Spleen (tissue), 11 donors: ENCODE measurements at regions not wholly inside any gene's neighbourhood (a gene's known extent, or its start where the extent isn't known, plus 50 kb on each side); places are given as distances from the start of the nearest gene placed in this dataset.
"Not testable (repeated sequence)": the region's sequence is repeated elsewhere in the genome, so short reads cannot be mapped to it uniquely, and the experiment has no call there.

Source experiments
- DNase-seq: peaks from one replicate; pipeline ENCODE4 v3.0.0-alpha.2; 2020
- H3K27ac ChIP-seq, 8 donors: fragments of 200-600 bp; sonication (generic) in 7 of 8; 1 replicate in 4 of 8; 2 replicates in 4 of 8; pipeline versions ENCODE4 v1.5.0 to v1.8.0; 2016 to 2021; ENCODE audit warnings: inconsistent platforms in 4 of 8, mild to moderate bottlenecking in 4 of 8, moderate library complexity in 1 of 8
- H3K27me3 ChIP-seq, 7 donors: fragments of 200-600 bp; sonication (generic) in 6 of 7; replicated peaks in 1 of 7; 1 replicate in 4 of 7; 2 replicates in 3 of 7; pipeline versions ENCODE4 v1.5.0 to v1.8.0; 2016 to 2021; ENCODE audit warnings: inconsistent platforms in 3 of 7, mild to moderate bottlenecking in 1 of 7
- H3K36me3 ChIP-seq, 6 donors: fragments of 200-600 bp; sonication (generic) in 5 of 6; 1 replicate in 4 of 6; 2 replicates in 2 of 6; pipeline versions ENCODE4 v1.5.0 to v1.8.0; 2016 to 2021; ENCODE audit warnings: inconsistent platforms in 2 of 6
- H3K4me1 ChIP-seq, 6 donors: fragments of 200-600 bp; sonication (generic) in 5 of 6; 1 replicate in 3 of 6; 2 replicates in 3 of 6; pipeline versions ENCODE4 v1.5.0 to v1.8.0; 2016 to 2021; ENCODE audit warnings: inconsistent platforms in 3 of 6
- H3K4me3 ChIP-seq, 8 donors: fragments of 200-600 bp; sonication (generic) in 7 of 8; 1 replicate in 4 of 8; 2 replicates in 4 of 8; pipeline versions ENCODE4 v1.5.0 to v1.8.0; 2016 to 2021; ENCODE audit warnings: inconsistent platforms in 4 of 8, mild to moderate bottlenecking in 4 of 8, moderate library complexity in 2 of 8
- H3K9me3 ChIP-seq, 8 donors: fragments of 200-600 bp; sonication (generic) in 7 of 8; 1 replicate in 4 of 8; 2 replicates in 4 of 8; pipeline versions ENCODE4 v1.5.0 to v1.8.0; 2016 to 2021; ENCODE audit warnings: inconsistent platforms in 4 of 8
- CTCF ChIP-seq, 11 experiments: fragments of 200-600 bp in 7 of 11; fragments of 450-650 bp in 4 of 11; sonication (generic) in 4 of 11; IDR thresholded peaks in 8 of 11; conservative IDR thresholded peaks in 3 of 11; 1 replicate in 7 of 11; 2 replicates in 4 of 11; pipeline versions ENCODE4 v1.4.0 to v1.8.0; 2016 to 2021; ENCODE audit warnings: antibody characterized with exemption in 11 of 11, inconsistent platforms in 4 of 11, mild to moderate bottlenecking in 1 of 11
- POLR2A ChIP-seq, 3 donors: fragments of 450-650 bp; IDR thresholded peaks; one replicate each; pipeline ENCODE4 v1.5.1; 2017; ENCODE audit warnings: antibody characterized with exemption in 3 of 3, mild to moderate bottlenecking in 1 of 3
- POLR2AphosphoS5 ChIP-seq, 3 donors: sonication (generic); formaldehyde crosslinking; IDR thresholded peaks; one replicate each; pipeline ENCODE4 v1.5.1; 2017; ENCODE audit warnings: antibody characterized with exemption in 3 of 3
- WGBS, 5 donors: extraction: QIAGEN DNeasy Blood & Tissue Kit in 3 of 5; methylation state at CpG; one replicate each; pipeline versions ENCODE4 v1.1.5 to v1.1.7; 2013 to 2018; 5-methylcytosine and 5-hydroxymethylcytosine counted together
- intact Hi-C: fragments of 100-400 bp; cut with DNase I; formaldehyde crosslinking; loops from one replicate; pipeline ENCODE4 v1.15.0; 2023; ENCODE audit warnings: low total_unique reads
- donor health status: healthy with polysubstance abuse.
- donor health status: DM: no; HTN: no; CAD: no; lungs with moderate emphysema.
- donor health status: DM: no; HTN: no; CAD: no.
- donor health status: Bipolar disorder and iron deficiency.
- donor health status: healthy.
- donor health status: DM: no; HTN: no; CAD: no.
- donor health status: DM: yes; HTN: yes; CAD: no.

DNA sequence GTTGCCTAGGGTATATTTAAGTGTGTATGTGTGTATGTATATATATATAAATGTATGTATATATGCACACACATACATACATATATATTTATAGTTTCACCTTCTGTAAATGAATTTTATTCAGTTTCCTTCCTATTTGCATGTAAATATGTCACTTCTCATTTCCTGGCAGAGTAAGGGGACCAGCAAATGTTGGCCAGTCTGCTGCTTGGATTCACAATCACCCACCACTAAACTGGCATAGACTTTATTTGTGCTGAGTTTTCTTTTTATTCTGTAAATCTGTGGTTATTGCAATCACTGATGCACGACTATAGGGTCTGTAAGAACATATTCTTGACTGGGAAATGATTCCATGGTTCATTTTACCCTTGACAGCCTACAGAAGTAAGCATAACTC is 640.4 kb upstream of the FAM98A start:
- H3K9me3 ChIP-seq, result peaks cover 0 to 33% (median 10%) of the 10 kb centered on the region in 8 donors
- intact Hi-C loops, result no loop called here

DNA sequence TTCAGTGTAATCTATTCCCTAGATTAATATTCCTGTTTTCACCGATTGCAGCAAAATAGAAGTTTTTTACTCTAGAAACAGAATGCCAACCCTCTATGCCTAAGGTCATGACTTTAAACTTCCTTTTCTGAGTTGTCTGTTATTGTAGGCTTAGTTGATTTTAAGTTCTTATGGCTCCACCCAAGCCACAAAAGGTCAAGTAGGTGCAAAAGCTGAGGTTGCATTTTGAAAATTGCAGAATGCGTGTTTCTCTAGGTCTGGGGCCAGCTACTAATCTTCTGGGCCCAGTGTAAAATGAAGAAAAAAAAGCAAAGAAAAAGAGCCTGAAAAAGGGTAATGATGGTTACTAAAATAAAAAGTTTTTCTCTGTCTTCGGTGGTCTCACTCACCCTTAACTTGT is 635.7 kb upstream of the FAM98A start:
- WGBS, 5 donors, result 54 to 74% (median 63%) methylated on average over 3 of the region's 3 CpGs
- Histone ChIP-seq H3K27me3 (no peaks in the 10 kb centered on the region), H3K4me3 (no peak overlapping the region), H3K4me1 (no peaks in the 10 kb centered on the region), H3K36me3 (no peaks in the 10 kb centered on the region), H3K27ac (no peak overlapping the region), H3K9me3 (peaks cover 0 to 33% (median 10%) of the 10 kb centered on the region in 8 donors)
- no peak for DNase-seq
- no peak for TF ChIP-seq POLR2A (IDR thresholded peaks at IDR 0.05)
- TF ChIP-seq POLR2AphosphoS5 (IDR thresholded peaks at IDR 0.05), result no peak
- intact Hi-C loops, result no loop called here

More for the DNA sequence above, 640.4 kb upstream of the FAM98A start:
- H3K36me3 ChIP-seq, result no peaks in the 10 kb centered on the region
- DNase-seq, result no peak
- no peaks in the 10 kb centered on the region for H3K27me3 ChIP-seq
- 41 to 64% (median 53%) methylated on average over 1 of the region's 1 CpG for WGBS, 5 donors
- no peak overlapping the region for H3K27ac ChIP-seq
- no peaks in the 10 kb centered on the region for H3K4me1 ChIP-seq
- no peak overlapping the region for H3K4me3 ChIP-seq
- TF ChIP-seq POLR2A (IDR thresholded peaks at IDR 0.05) (no peak), CTCF (IDR thresholded peaks at IDR 0.05 in 8 of 11, conservative IDR thresholded peaks at IDR 0.05 in 3 of 11) (no peak)

DNA sequence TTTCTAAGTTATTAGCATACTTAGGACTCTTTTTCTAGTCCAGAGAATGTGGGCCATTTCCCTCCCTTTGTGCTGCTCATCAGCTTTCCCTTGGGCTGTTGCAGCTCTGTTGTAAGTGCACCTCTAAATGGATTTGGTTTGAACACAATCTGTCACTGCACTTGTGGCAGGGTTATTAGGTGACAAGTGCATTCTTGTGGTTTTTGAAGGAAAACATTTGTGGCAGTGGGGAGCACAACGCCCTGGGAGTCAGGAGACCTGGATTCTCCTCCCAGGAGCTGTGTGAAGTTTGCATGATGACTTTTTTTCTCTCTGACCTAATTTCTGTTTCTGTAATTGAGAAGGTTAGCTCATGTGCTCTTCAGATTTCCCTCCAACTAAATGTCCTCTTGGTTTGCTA is 630.9 kb upstream of the FAM98A start:
- no peaks in the 10 kb centered on the region for H3K9me3 ChIP-seq
- no peaks in the 10 kb centered on the region for H3K27me3 ChIP-seq
- TF ChIP-seq CTCF (IDR thresholded peaks at IDR 0.05 in 8 of 11, conservative IDR thresholded peaks at IDR 0.05 in 3 of 11), result no peak
- TF ChIP-seq POLR2A (IDR thresholded peaks at IDR 0.05), result no peak
- TF ChIP-seq POLR2AphosphoS5 (IDR thresholded peaks at IDR 0.05), result no peak
- no peaks in the 10 kb centered on the region for H3K4me1 ChIP-seq
- 20 to 33% (median 27%) methylated on average over 1 of the region's 1 CpG for WGBS, 5 donors
- H3K36me3 ChIP-seq, result no peaks in the 10 kb centered on the region
- intact Hi-C loops, result no loop called here
- H3K4me3 ChIP-seq, result no peak overlapping the region
- no peak overlapping the region for H3K27ac ChIP-seq
- DNase-seq, result no peak

GRCh38 chr2:34215174-34215573 is 616.1 kb upstream of the FAM98A start:
- Histone ChIP-seq H3K36me3 (no peaks in the 10 kb centered on the region), H3K9me3 (peaks cover 0 to 25% (median 18%) of the 10 kb centered on the region in 8 donors), H3K4me1 (no peaks in the 10 kb centered on the region), H3K27ac (no peak overlapping the region), H3K4me3 (no peak overlapping the region), H3K27me3 (no peaks in the 10 kb centered on the region)
- intact Hi-C loops, result no loop called here
- 76 to 87% (median 82%) methylated on average over 4 of the region's 4 CpGs for WGBS, 5 donors
- DNase-seq, result no peak
- TF ChIP-seq CTCF (IDR thresholded peaks at IDR 0.05 in 8 of 11, conservative IDR thresholded peaks at IDR 0.05 in 3 of 11) (no peak), POLR2AphosphoS5 (IDR thresholded peaks at IDR 0.05) (no peak), POLR2A (IDR thresholded peaks at IDR 0.05) (no peak)

- intact Hi-C loops, H3K27ac ChIP-seq: not testable (repeated sequence)
Observed at GRCh38 chr2:34210382-34210781, 611.3 kb upstream of the FAM98A start.

More at GRCh38 chr2:34210382-34210781, 611.3 kb upstream of the FAM98A start:
- 79 to 92% (median 86%) methylated on average over 8 of the region's 8 CpGs for WGBS, 5 donors
- not testable (repeated sequence) for H3K27me3 ChIP-seq, DNase-seq, H3K4me3 ChIP-seq, H3K4me1 ChIP-seq, H3K36me3 ChIP-seq
- H3K9me3 ChIP-seq, result peaks cover 0 to 61% (median 42%) of the 10 kb centered on the region in 8 donors
